BJ (cell line): ENCODE measurements at regions not wholly inside any gene's neighbourhood (a gene's known extent, or its start where the extent isn't known, plus 50 kb on each side); places are given as distances from the start of the nearest gene placed in this dataset.

Experiments
- CTCF ChIA-PET: fragments of 350-600 bp; formaldehyde crosslinking; extraction: SDS; loops from one replicate; lab custom pipeline; 2021; ENCODE audit warnings: antibody characterized with exemption, inconsistent platforms; lab: Yijun Ruan, JAX
- POLR2A ChIA-PET: fragments of 300-600 bp; sonication (Branson Sonifier 250); formaldehyde crosslinking; extraction: SDS; loops from one replicate; lab custom pipeline; 2021; ENCODE audit warnings: antibody characterized with exemption; lab: Charles Lee
- DNase-seq: peaks from one replicate; pipeline ENCODE4 v3.0.0-alpha.2; 2011; ENCODE audit warnings: low read depth
- H3K27me3 ChIP-seq: 2 replicates; pipeline ENCODE4 v1.6.0; 2011; ENCODE audit warnings: low read length; ENCODE audit not compliant: control insufficient read depth, insufficient read depth
- H3K36me3 ChIP-seq: 2 replicates; pipeline ENCODE4 v1.5.1; 2011; ENCODE audit warnings: low read length; ENCODE audit not compliant: control insufficient read depth, insufficient read depth
- H3K4me3 ChIP-seq: 2 replicates; pipeline ENCODE4 v1.5.1; 2011; ENCODE audit warnings: low read depth, mild to moderate bottlenecking, control low read depth, low read length
- TF ChIP-seq, protein P1 (sequence below): IDR thresholded peaks from 2 replicates; pipeline ENCODE4 v1.5.1; 2011; ENCODE audit warnings: low read depth, mild to moderate bottlenecking, control low read depth, inconsistent platforms, low read length, moderate library complexity; ENCODE audit not compliant: insufficient read depth

DNA sequence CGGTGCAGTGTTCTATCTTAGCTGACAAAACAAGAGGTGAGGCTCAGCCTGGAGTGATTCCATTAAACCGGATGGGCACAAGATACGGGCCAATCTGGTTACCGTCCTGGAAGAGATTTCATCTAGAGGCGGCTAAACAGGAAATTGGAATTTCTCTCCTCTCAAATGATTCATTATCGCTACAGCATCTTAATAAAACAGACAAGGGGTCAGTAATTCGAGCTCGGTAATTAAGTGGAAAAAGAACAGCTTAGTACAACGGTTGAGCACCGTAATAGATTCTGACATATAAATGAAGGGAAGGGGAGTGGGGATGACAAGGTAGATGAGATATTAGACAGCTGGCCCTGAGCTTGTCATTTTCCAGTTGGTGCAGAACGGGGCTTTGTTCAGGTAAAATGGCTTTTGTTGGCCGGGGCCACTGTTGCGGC, 137.2 kb downstream of the EDN3 start:
- POLR2A ChIA-PET = no interaction called here
- H3K27me3 ChIP-seq = no peaks in the 10 kb centered on the region
- CTCF ChIA-PET = interaction anchor here (2.1 kb wide), 1 partner anchor 18 kb away, joined by 5 read pairs; no protein-coding TSS in a partner anchor
- TF ChIP-seq, protein P1, sequence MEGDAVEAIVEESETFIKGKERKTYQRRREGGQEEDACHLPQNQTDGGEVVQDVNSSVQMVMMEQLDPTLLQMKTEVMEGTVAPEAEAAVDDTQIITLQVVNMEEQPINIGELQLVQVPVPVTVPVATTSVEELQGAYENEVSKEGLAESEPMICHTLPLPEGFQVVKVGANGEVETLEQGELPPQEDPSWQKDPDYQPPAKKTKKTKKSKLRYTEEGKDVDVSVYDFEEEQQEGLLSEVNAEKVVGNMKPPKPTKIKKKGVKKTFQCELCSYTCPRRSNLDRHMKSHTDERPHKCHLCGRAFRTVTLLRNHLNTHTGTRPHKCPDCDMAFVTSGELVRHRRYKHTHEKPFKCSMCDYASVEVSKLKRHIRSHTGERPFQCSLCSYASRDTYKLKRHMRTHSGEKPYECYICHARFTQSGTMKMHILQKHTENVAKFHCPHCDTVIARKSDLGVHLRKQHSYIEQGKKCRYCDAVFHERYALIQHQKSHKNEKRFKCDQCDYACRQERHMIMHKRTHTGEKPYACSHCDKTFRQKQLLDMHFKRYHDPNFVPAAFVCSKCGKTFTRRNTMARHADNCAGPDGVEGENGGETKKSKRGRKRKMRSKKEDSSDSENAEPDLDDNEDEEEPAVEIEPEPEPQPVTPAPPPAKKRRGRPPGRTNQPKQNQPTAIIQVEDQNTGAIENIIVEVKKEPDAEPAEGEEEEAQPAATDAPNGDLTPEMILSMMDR = no peak
- DNase-seq = no peak
- H3K4me3 ChIP-seq = no peak overlapping the region
- H3K36me3 ChIP-seq = no peaks in the 10 kb centered on the region

DNA sequence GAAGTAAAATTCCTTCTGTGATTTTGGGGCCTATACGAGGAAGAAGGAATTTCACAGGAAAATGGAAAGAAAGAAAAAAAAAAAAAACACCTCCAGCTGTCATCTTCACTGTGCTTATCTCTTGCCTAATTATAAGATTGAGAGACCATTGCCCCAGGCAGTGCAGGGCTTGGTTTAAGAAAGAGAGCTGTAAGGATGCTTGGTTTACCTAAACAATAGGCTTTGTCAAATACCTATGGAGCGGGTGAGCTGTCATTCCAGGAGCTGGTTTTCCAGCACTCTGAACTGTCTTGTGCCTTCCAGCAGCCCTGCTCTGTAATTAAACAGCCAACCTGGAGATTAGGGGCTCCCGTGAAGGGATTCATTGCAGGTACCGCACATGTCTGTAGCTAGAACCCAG, 137.8 kb downstream of the EDN3 start:
- ChIA-PET CTCF (interaction anchor here (2.1 kb wide), 1 partner anchor 17 kb away, joined by 5 read pairs; no protein-coding TSS in a partner anchor), POLR2A (no interaction called here)
- Histone ChIP-seq H3K36me3 (no peaks in the 10 kb centered on the region), H3K4me3 (no peak overlapping the region), H3K27me3 (no peaks in the 10 kb centered on the region)
- no peak for DNase-seq
- TF ChIP-seq, protein P1 = no peak

DNA sequence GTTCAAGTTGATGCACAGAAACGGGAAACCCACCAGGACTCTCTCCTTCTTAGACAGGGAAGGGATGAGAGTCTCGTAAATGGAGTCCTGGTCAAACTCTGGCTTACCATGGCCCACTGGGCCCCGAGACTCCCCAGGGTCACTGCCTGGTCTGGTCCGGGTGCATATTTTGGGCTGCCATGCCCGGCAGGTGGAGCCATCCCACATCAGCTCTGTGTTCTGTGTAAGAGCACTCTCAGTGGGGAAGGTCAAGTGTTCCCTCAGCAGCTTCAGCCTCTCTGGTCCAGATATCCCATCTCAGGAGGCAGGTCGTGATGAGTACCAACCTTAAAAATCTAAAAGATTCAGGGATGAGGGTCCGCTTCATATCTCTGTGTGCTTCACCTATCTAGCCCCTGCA, 138.8 kb downstream of the EDN3 start:
- TF ChIP-seq, protein P1 = no peak
- no peak for DNase-seq
- H3K4me3 ChIP-seq = no peak overlapping the region
- ChIA-PET POLR2A (no interaction called here), CTCF (no interaction called here)
- H3K27me3 ChIP-seq = no peaks in the 10 kb centered on the region
- no peaks in the 10 kb centered on the region for H3K36me3 ChIP-seq

DNA sequence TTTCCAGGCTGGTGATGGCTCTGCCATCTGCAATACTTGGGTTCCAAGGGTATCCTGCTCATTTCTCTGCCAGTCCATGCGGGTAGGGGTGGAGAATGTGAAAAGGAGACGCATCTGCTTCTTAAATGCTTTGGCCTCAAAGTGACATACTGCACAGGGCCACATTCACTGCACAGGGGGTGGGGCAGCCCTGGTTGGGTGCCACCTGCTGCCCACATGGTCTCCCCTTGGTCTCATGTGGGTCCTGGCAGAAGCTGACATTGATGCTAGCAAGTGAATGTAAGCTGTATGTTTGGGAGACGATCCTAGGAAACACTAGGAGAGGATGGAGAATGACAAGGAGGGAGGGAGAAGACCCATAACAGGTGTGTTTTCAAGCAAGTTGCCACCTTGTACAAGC, 140.9 kb downstream of the EDN3 start:
- CTCF ChIA-PET = no interaction called here
- no peak for DNase-seq
- POLR2A ChIA-PET = no interaction called here
- no peak overlapping the region for H3K4me3 ChIP-seq
- TF ChIP-seq, protein P1 = no peak
- no peaks in the 10 kb centered on the region for H3K36me3 ChIP-seq
- H3K27me3 ChIP-seq = no peaks in the 10 kb centered on the region

DNA sequence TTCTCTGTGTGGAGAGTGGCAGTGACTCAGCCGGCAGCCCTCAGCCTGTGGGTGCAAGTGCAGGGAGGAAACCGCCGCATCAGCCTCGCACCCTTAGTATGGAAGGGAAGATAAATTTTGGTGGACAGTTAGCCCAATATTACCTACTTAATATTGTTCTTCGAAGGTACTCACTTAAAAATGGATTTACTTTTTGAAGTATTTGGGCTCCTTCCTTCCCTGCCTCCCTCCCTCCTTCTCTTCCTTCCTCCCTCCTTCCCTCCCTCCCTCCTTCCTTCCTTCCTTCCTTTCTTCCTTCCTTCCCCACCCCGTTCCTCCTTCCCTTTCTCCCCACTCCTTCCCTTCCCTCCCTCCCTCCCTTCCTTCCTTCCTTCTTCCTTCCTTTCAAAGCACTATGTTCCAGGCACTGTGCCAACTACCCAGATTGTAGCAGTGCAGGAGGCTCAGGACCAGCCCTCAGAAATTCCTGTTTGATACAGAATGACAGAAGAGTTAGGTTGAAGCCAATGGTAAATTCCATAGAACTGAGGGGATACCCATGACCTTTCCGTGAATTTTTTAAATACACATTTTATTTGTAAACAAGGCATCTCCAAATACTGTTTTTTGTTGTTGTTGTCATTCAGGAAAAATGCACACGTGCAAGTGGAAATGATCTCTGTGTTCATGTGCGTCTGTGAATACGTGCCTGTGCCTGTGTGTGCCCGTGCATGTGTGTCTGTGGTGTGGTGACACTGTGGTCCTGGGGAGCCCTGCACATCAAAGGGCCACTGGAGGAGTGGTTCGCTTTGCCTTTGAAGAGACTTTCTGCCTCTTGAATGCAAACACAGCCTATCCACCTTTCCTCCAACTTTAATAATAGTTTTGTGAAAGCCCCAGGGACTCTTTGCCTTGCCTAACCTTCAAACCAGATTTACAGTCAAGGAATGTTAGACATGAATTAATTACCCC, 141.7 kb downstream of the EDN3 start:
- Histone ChIP-seq H3K4me3 (no peak overlapping the region), H3K36me3 (no peaks in the 10 kb centered on the region), H3K27me3 (no peaks in the 10 kb centered on the region)
- ChIA-PET POLR2A (no interaction called here), CTCF (interaction anchor here (1.1 kb wide), 1 partner anchor 10 kb away, joined by 4 read pairs; no protein-coding TSS in a partner anchor)
- no peak for DNase-seq
- TF ChIP-seq, protein P1 = no peak
